SK-N-SH (cell line): ENCODE measurements at regions not wholly inside any gene's neighbourhood (a gene's known extent, or its start where the extent isn't known, plus 50 kb on each side); places are given as distances from the start of the nearest gene placed in this dataset.

Experiments
- CTCF ChIA-PET: fragments of 300-600, 350-600 bp; formaldehyde crosslinking; extraction: SDS; loops from one replicate; lab custom pipeline; 2021; lab: Yijun Ruan, JAX
- POLR2A ChIA-PET: fragments of 350-600 bp; sonication (Branson Sonifier 250); formaldehyde crosslinking; extraction: SDS; loops from one replicate; lab custom pipeline; 2020; ENCODE audit warnings: antibody characterized with exemption, inconsistent platforms; lab: Yijun Ruan, JAX
- DNase-seq: peaks from one replicate; pipeline ENCODE4 v3.0.0; 2012
- H2AFZ ChIP-seq: fragments of 200-600 bp; sonication (generic); 2 replicates; pipeline ENCODE4 v1.8.1; 2016; ENCODE audit warnings: antibody characterized with exemption, mild to moderate bottlenecking, low read depth
- H3F3A ChIP-seq: fragments of 200-600 bp; sonication (generic); replicated peaks from 2 replicates; pipeline ENCODE3; 2016; ENCODE audit warnings: antibody characterized with exemption, mild to moderate bottlenecking; ENCODE audit not compliant: insufficient read depth
- H3K27ac ChIP-seq, 2 experiments: fragments of 200-500 bp in 1 of 2; fragments of 200-600 bp in 1 of 2; sonication (Bioruptor generic) in 1 of 2; sonication (generic), shearing (Covaris generic) in 1 of 2; 2 replicates each; pipeline versions ENCODE4 v1.5.1 to v1.6.1; 2014 to 2016; ENCODE audit warnings: low read depth in 2 of 2, inconsistent platforms in 1 of 2, low read length in 1 of 2, mild to moderate bottlenecking in 1 of 2, mixed read lengths in 1 of 2
- H3K27me3 ChIP-seq: fragments of 200-600 bp; sonication (generic), shearing (Covaris generic); 2 replicates; pipeline ENCODE4 v1.6.1; 2016; ENCODE audit warnings: mixed run types; ENCODE audit not compliant: insufficient read depth
- H3K36me3 ChIP-seq, 2 experiments: fragments of 200-500 bp in 1 of 2; fragments of 200-600 bp in 1 of 2; sonication (Bioruptor generic) in 1 of 2; sonication (generic) in 1 of 2; replicated peaks in 1 of 2; 2 replicates each; pipeline versions ENCODE3 to v1.5.1; 2014 to 2016; ENCODE audit warnings: low read length in 1 of 2, mild to moderate bottlenecking in 1 of 2; ENCODE audit not compliant: insufficient read depth in 2 of 2, control insufficient read depth in 1 of 2
- H3K4me1 ChIP-seq, 2 experiments: fragments of 200-500 bp in 1 of 2; fragments of 200-600 bp in 1 of 2; sonication (Bioruptor generic) in 1 of 2; sonication (generic), shearing (Covaris generic) in 1 of 2; 2 replicates each; pipeline versions ENCODE4 v1.5.1 to v1.6.1; 2014 to 2016; ENCODE audit warnings: low read depth in 1 of 2, low read length in 1 of 2, mixed run types in 1 of 2; ENCODE audit not compliant: insufficient read depth in 2 of 2, control insufficient read depth in 1 of 2
- H3K4me2 ChIP-seq: fragments of 200-600 bp; sonication (generic), shearing (Covaris generic); 2 replicates; pipeline ENCODE4 v1.6.1; 2017; ENCODE audit warnings: mixed run types
- H3K4me3 ChIP-seq, 2 experiments: fragments of 200-500 bp in 1 of 2; fragments of 200-600 bp in 1 of 2; sonication (Bioruptor generic) in 1 of 2; sonication (generic), shearing (Covaris generic) in 1 of 2; 2 replicates each; pipeline versions ENCODE4 v1.5.1 to v1.8.1; 2014 to 2016; ENCODE audit warnings: low read depth in 2 of 2, inconsistent platforms in 1 of 2, low read length in 1 of 2, mild to moderate bottlenecking in 1 of 2, mixed read lengths in 1 of 2, moderate library complexity in 1 of 2
- H3K79me2 ChIP-seq: fragments of 200-600 bp; sonication (generic); 2 replicates; pipeline ENCODE4 v1.8.1; 2017; ENCODE audit warnings: mild to moderate bottlenecking; ENCODE audit not compliant: insufficient read depth
- H3K9ac ChIP-seq: fragments of 200-600 bp; sonication (generic); 2 replicates; pipeline ENCODE4 v1.6.1; 2017; ENCODE audit warnings: mixed run types
- H3K9me2 ChIP-seq: fragments of 200-600 bp; sonication (generic); 2 replicates; pipeline ENCODE4 v1.6.1; 2017; ENCODE audit warnings: mixed run types
- H3K9me3 ChIP-seq: fragments of 200-600 bp; sonication (generic); 2 replicates; pipeline ENCODE4 v1.6.1; 2017; ENCODE audit warnings: mixed run types, mild to moderate bottlenecking, moderate library complexity
- H4K20me1 ChIP-seq: fragments of 200-600 bp; sonication (generic); 2 replicates; pipeline ENCODE4 v1.6.1; 2017; ENCODE audit warnings: mild to moderate bottlenecking, mixed run types; ENCODE audit not compliant: insufficient read depth
- CHD2 ChIP-seq: fragments of 150-350 bp; IDR thresholded peaks from 2 replicates; pipeline ENCODE4 v1.6.1; 2018; ENCODE audit warnings: low read length; ENCODE audit not compliant: partially characterized antibody
- CTCF ChIP-seq: fragments of 200-600 bp; sonication (generic); IDR thresholded peaks from 2 replicates; pipeline ENCODE4 v1.6.1; 2017; ENCODE audit warnings: antibody characterized with exemption, mild to moderate bottlenecking, moderate library complexity
- EP300 ChIP-seq, 2 experiments: IDR thresholded peaks; 2 replicates each; pipeline versions ENCODE4 v1.4.0 to v1.6.1; 2012; ENCODE audit warnings: borderline replicate concordance in 1 of 2, low read depth in 1 of 2, low read length in 1 of 2
- EZH2phosphoT487 ChIP-seq: fragments of 200-600 bp; sonication (generic); IDR thresholded peaks from 2 replicates; pipeline ENCODE4 v1.6.1; 2017; ENCODE audit warnings: low read depth, mixed run types, mild to moderate bottlenecking, antibody characterized with exemption, moderate library complexity, borderline replicate concordance
- FOXJ3 ChIP-seq: sonication (generic); formaldehyde crosslinking; IDR thresholded peaks from 2 replicates; pipeline ENCODE4 v1.5.1; 2020; ENCODE audit warnings: mild to moderate bottlenecking, missing genetic modification reagents
- GABPA ChIP-seq: IDR thresholded peaks from 2 replicates; pipeline ENCODE4 v1.4.0; 2012; ENCODE audit warnings: low read depth, mild to moderate bottlenecking
- GATA2 ChIP-seq: sonication (generic); formaldehyde crosslinking; IDR thresholded peaks from 2 replicates; pipeline ENCODE4 v1.5.0; 2020; ENCODE audit warnings: mild to moderate bottlenecking, missing genetic modification reagents
- IRF3 ChIP-seq: fragments of 150-350 bp; IDR thresholded peaks from 2 replicates; pipeline ENCODE4 v1.6.1; 2016; ENCODE audit warnings: mild to moderate bottlenecking, low read depth, low read length
- JUND ChIP-seq: IDR thresholded peaks from 2 replicates; pipeline ENCODE4 v1.4.0; 2012
- MXI1 ChIP-seq: IDR thresholded peaks from 2 replicates; pipeline ENCODE4 v1.6.1; 2012; ENCODE audit warnings: mild to moderate bottlenecking, low read depth, low read length, improper control_type of control experiment
- NFIC ChIP-seq: IDR thresholded peaks from 2 replicates; pipeline ENCODE4 v1.4.0; 2012; ENCODE audit warnings: borderline replicate concordance
- NRF1 ChIP-seq: IDR thresholded peaks from 2 replicates; pipeline ENCODE4 v1.6.1; 2012; ENCODE audit warnings: low read depth, mild to moderate bottlenecking, low read length
- PBX3 ChIP-seq: IDR thresholded peaks from 2 replicates; pipeline ENCODE4; 2012
- POLR2AphosphoS5 ChIP-seq: IDR thresholded peaks from 2 replicates; pipeline ENCODE4 v1.6.1; 2012; ENCODE audit warnings: low read depth, low read length
- RCOR1 ChIP-seq: fragments of 150-350 bp; IDR thresholded peaks from 2 replicates; pipeline ENCODE4 v1.6.1; 2017; ENCODE audit warnings: antibody characterized with exemption, low read length
- REST ChIP-seq: IDR thresholded peaks from 2 replicates; pipeline ENCODE4 v1.6.1; 2012; ENCODE audit warnings: mild to moderate bottlenecking, low read depth, low read length, moderate library complexity
- RFX5 ChIP-seq: IDR thresholded peaks from 2 replicates; pipeline ENCODE4 v1.6.1; 2012; ENCODE audit warnings: mild to moderate bottlenecking, improper control_type of control experiment, low read length
- RXRA ChIP-seq: IDR thresholded peaks from 2 replicates; pipeline ENCODE4 v1.4.0; 2012; ENCODE audit warnings: low read depth, mild to moderate bottlenecking, borderline replicate concordance
- TAF1 ChIP-seq: IDR thresholded peaks from 2 replicates; pipeline ENCODE4 v1.6.1; 2012; ENCODE audit warnings: low read depth, mild to moderate bottlenecking, low read length, moderate library complexity, borderline replicate concordance
- USF2 ChIP-seq: fragments of 150-350 bp; IDR thresholded peaks from 2 replicates; pipeline ENCODE4 v1.6.1; 2017; ENCODE audit warnings: antibody characterized with exemption, low read length, low read depth, borderline replicate concordance
- WGBS: methylation state at CpG from one replicate; pipeline ENCODE4 v1.1.6; 2017; ENCODE audit warnings: low lambda C conversion rate; 5-methylcytosine and 5-hydroxymethylcytosine counted together

- Histone ChIP-seq H3K9me3 (peaks cover 8% of the 10 kb centered on the region; the same call in 1 of the 2 replicates), H3F3A (no peaks in the 10 kb centered on the region), H3K79me2 (no peaks in the 10 kb centered on the region), H3K27ac (no peak overlapping the region), H2AFZ (no peak overlapping the region), H3K9ac (no peak overlapping the region), H3K9me2 (no peaks in the 10 kb centered on the region), H3K4me3 (no peak overlapping the region), H3K4me1 (peaks cover 0 to 11% of the 10 kb centered on the region in 2 experiments; a peak in 1 of 4 replicates), H3K27me3 (no peaks in the 10 kb centered on the region), H4K20me1 (no peaks in the 10 kb centered on the region), H3K4me2 (no peak overlapping the region), H3K36me3 (no peaks in the 10 kb centered on the region)
- no peak for DNase-seq
- ChIA-PET CTCF (no interaction called here), POLR2A (no interaction called here)
- TF ChIP-seq GABPA = no peak
- no peak for TF ChIP-seq EP300 (IDR thresholded peaks at IDR 0.05; ENCODE audit: borderline replicate concordance in 1 of 2, low read depth in 1 of 2, low read length in 1 of 2)
- TF ChIP-seq USF2 = no peak
- TF ChIP-seq CHD2 = no peak
- no peak for TF ChIP-seq EZH2phosphoT487
- no peak for TF ChIP-seq RXRA
- TF ChIP-seq IRF3 = no peak
- no peak for TF ChIP-seq NRF1
- no peak for TF ChIP-seq PBX3
- TF ChIP-seq MXI1 = no peak
- TF ChIP-seq JUND = no peak
- no peak for TF ChIP-seq NFIC
- TF ChIP-seq TAF1 = no peak
- TF ChIP-seq GATA2 (CRISPR knock-in tag) = no peak
- TF ChIP-seq RFX5 = no peak
- WGBS = 35% methylated on average over 4 of the region's 4 CpGs
These were observed 70.4 kb upstream of the VIPR2 start for GRCh38 chr7:159215076-159215475.

GRCh38 chr7:159213253-159213652, 68.6 kb upstream of the VIPR2 start:
- no peaks in the 10 kb centered on the region for H3K36me3 ChIP-seq
- no peak overlapping the region for H3K9ac ChIP-seq
- no peaks in the 10 kb centered on the region for H3K79me2 ChIP-seq
- no peak overlapping the region for H3K4me2 ChIP-seq
- H2AFZ ChIP-seq = no peak overlapping the region
- CTCF ChIA-PET = interaction anchor here (1.0 to 1.2 kb wide), 2 partner anchors 9 to 36 kb away, joined by 3 read pairs; no protein-coding TSS in a partner anchor
- H3K4me3 ChIP-seq = no peak overlapping the region
- H3K9me2 ChIP-seq = no peaks in the 10 kb centered on the region
- DNase-seq = no peak
- no peaks in the 10 kb centered on the region for H4K20me1 ChIP-seq
- H3F3A ChIP-seq = no peaks in the 10 kb centered on the region
- POLR2A ChIA-PET = no interaction called here
- H3K4me1 ChIP-seq = peaks cover 0 to 11% of the 10 kb centered on the region in 2 experiments; a peak in 1 of 4 replicates
- 17% methylated on average over 2 of the region's 2 CpGs for WGBS
- no peak overlapping the region for H3K27ac ChIP-seq
- no peaks in the 10 kb centered on the region for H3K27me3 ChIP-seq
- H3K9me3 ChIP-seq = 0 out of 2 replicates have a peak, but pooled peaks cover 4% of the 10 kb centered on the region
- TF ChIP-seq EZH2phosphoT487 = no peak
- no peak for TF ChIP-seq NFIC
- TF ChIP-seq POLR2AphosphoS5 = no peak
- TF ChIP-seq FOXJ3 (CRISPR knock-in tag) = no peak
- no peak for TF ChIP-seq RCOR1
- TF ChIP-seq CTCF = no peak
- no peak for TF ChIP-seq REST
- no peak for TF ChIP-seq JUND
- TF ChIP-seq MXI1 = no peak
- no peak for TF ChIP-seq NRF1
